Lower leg skin (tissue), 4 donors: ENCODE measurements at regions not wholly inside any gene's neighbourhood (a gene's known extent, or its start where the extent isn't known, plus 50 kb on each side); places are given as distances from the start of the nearest gene placed in this dataset.

Experiments
- DNase-seq, 2 donors: peaks; one replicate each; pipeline ENCODE4 v3.0.0-alpha.2; 2019; ENCODE audit warnings: low spot score in 2 of 2
- H3K4me3 ChIP-seq: fragments of 200-600 bp; sonication (generic); 2 replicates; pipeline ENCODE4 v1.5.1; 2017; ENCODE audit warnings: mild to moderate bottlenecking, low read depth; ENCODE audit not compliant: poor library complexity, severe bottlenecking
- CTCF ChIP-seq, 3 donors: fragments of 450-650 bp; IDR thresholded peaks; one replicate each; pipeline ENCODE4 v1.5.1; 2016; ENCODE audit warnings: antibody characterized with exemption in 3 of 3, mild to moderate bottlenecking in 3 of 3, moderate library complexity in 2 of 3
- POLR2A ChIP-seq, 2 donors: fragments of 450-650 bp; IDR thresholded peaks; one replicate each; pipeline ENCODE4 v1.6.1; 2016 to 2017; ENCODE audit warnings: antibody characterized with exemption in 2 of 2, mild to moderate bottlenecking in 1 of 2, moderate library complexity in 1 of 2
- WGBS, 2 donors: methylation state at CpG; one replicate each; pipeline ENCODE4 v1.1.5; 2018; 5-methylcytosine and 5-hydroxymethylcytosine counted together
- intact Hi-C: fragments of 100-400 bp; cut with DNase I; formaldehyde crosslinking; loops from one replicate; pipeline ENCODE4 v1.15.0; 2023; ENCODE audit warnings: low total_unique reads

DNA sequence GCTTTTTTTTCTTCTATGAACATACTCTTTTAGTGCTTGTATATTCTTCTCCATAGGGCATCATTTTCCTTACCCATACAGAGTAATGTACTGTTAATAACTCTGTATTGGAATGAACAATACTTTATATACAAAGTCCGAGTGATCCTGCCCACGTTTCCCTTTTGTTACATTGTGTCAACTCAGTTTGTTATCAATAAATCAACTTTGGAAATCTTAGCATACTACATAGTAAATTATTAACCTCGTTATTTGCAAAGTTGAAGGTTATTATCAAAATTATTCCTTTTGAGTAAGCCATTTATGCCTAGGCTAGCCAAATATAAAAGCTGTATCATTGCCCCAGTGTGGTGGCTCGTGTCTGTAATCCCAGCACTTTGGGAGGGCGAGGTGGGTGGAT lies 937.4 kb upstream of the TMPRSS15 start:
- intact Hi-C loops: no loop called here
- TF ChIP-seq POLR2A (IDR thresholded peaks at IDR 0.05) (no peak), CTCF (IDR thresholded peaks at IDR 0.05) (no peak)
- 63 to 68% methylated on average over 5 of the region's 5 CpGs for WGBS, 2 donors
- no peak overlapping the region for H3K4me3 ChIP-seq
- no peak for DNase-seq

DNA sequence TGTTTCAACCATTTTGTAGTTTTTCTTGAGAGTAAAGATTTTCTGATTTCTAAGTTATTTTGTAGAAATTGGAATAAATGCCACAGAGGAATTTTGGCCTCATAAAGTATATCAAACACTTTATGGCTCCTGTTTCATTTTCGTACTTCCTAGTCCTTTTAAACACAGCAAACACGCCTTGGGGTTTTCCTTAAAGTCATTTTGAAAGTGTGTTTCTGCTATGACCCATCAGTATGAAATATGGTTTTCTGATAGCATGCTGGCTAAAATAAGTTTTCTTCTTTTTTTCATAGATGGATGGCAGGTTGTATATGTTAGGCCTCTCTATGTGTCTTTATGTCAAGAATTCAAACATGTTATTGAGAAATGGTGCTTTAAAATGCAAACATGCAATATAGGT lies 940.1 kb upstream of the TMPRSS15 start:
- TF ChIP-seq CTCF (IDR thresholded peaks at IDR 0.05): no peak
- TF ChIP-seq POLR2A (IDR thresholded peaks at IDR 0.05): no peak
- no peak overlapping the region for H3K4me3 ChIP-seq
- WGBS, 2 donors: 54% methylated on average over 2 of the region's 2 CpGs
- intact Hi-C loops: no loop called here
- DNase-seq: no peak

- intact Hi-C loops: no loop called here
- DNase-seq: no peak
- no peak for TF ChIP-seq POLR2A (IDR thresholded peaks at IDR 0.05)
- TF ChIP-seq CTCF (IDR thresholded peaks at IDR 0.05): no peak
- no peak overlapping the region for H3K4me3 ChIP-seq
Measured at GRCh38 chr21:19350286-19350685, 946.7 kb upstream of the TMPRSS15 start.

GRCh38 chr21:19353256-19353655 lies 949.7 kb upstream of the TMPRSS15 start:
- no peak for TF ChIP-seq POLR2A (IDR thresholded peaks at IDR 0.05)
- TF ChIP-seq CTCF (IDR thresholded peaks at IDR 0.05): no peak
- intact Hi-C loops: no loop called here

DNA sequence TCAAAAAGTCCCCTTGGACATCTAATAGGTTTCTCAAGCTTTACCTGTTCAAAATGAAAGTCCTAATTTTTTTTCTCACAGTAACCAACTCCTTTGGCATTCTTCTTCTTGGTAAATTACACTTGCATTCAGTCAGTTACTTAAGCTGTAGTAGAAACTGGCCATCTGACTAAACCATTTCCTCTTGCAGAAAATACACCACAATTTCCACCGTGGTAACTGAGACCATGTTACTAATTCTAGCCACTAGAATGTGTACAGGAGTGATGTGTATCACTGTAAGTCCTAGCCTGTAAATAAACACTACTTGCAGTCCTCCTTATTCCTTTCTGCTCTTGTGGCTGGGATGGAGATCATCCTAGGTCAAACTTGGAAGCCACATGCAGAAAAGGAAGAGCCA lies 965.4 kb upstream of the TMPRSS15 start:
- intact Hi-C loops: no loop called here
- DNase-seq: no peak
- no peak overlapping the region for H3K4me3 ChIP-seq
- TF ChIP-seq CTCF (IDR thresholded peaks at IDR 0.05) (no peak), POLR2A (IDR thresholded peaks at IDR 0.05) (no peak)
- 42 to 62% methylated on average over 1 of the region's 1 CpG for WGBS, 2 donors

More at GRCh38 chr21:19353256-19353655, 949.7 kb upstream of the TMPRSS15 start:
- WGBS, 2 donors: 66 to 69% methylated on average over 2 of the region's 2 CpGs
- DNase-seq: no peak
- no peak overlapping the region for H3K4me3 ChIP-seq

GRCh38 chr21:19392390-19392789 lies 988.8 kb upstream of the TMPRSS15 start:
- TF ChIP-seq CTCF (IDR thresholded peaks at IDR 0.05) (no peak), POLR2A (IDR thresholded peaks at IDR 0.05) (no peak)
- DNase-seq: no peak
- no peak overlapping the region for H3K4me3 ChIP-seq
- 56 to 66% methylated on average over 4 of the region's 4 CpGs for WGBS, 2 donors
- intact Hi-C loops: no loop called here
